HK-2 (cell line): ENCODE measurements at regions not wholly inside any gene's neighbourhood (a gene's known extent, or its start where the extent isn't known, plus 50 kb on each side); places are given as distances from the start of the nearest gene placed in this dataset.
"Not testable (repeated sequence)": the region's sequence is repeated elsewhere in the genome, so short reads cannot be mapped to it uniquely, and the experiment has no call there.

Experiments used
- DNase-seq: peaks from one replicate; pipeline ENCODE4 v3.0.0-alpha.2; 2018; ENCODE audit not compliant: unreplicated experiment

GRCh38 chr6:14478381-14479225, 361.0 kb downstream of the CD83 start:
- DNase-seq, result no peak

- not testable (repeated sequence) for DNase-seq
Measured at GRCh38 chr6:14481946-14482345, 364.4 kb downstream of the CD83 start.

GRCh38 chr6:14487625-14488024, 370.1 kb downstream of the CD83 start:
- DNase-seq, result no peak

GRCh38 chr6:14488180-14488579, 370.6 kb downstream of the CD83 start:
- DNase-seq, result no peak

- DNase-seq, result no peak
Measured at GRCh38 chr6:14489445-14489844, 371.9 kb downstream of the CD83 start.

GRCh38 chr6:14498748-14499147, 381.2 kb downstream of the CD83 start:
- no peak for DNase-seq

- DNase-seq, result no peak
Measured at GRCh38 chr6:14499309-14499708, 381.7 kb downstream of the CD83 start.

- peak; percentile 76 for DNase-seq
Measured at GRCh38 chr6:14499841-14500240, 382.3 kb downstream of the CD83 start.

GRCh38 chr6:14500809-14501208, 383.2 kb downstream of the CD83 start:
- no peak for DNase-seq

- no peak for DNase-seq
Measured at GRCh38 chr6:14501240-14501639, 383.7 kb downstream of the CD83 start.

GRCh38 chr6:14501914-14502313, 384.3 kb downstream of the CD83 start:
- peak; percentile 39 for DNase-seq

- peak; percentile 67 for DNase-seq
Measured at GRCh38 chr6:14502551-14502950, 385.0 kb downstream of the CD83 start.

GRCh38 chr6:14505401-14505800, 387.8 kb downstream of the CD83 start:
- DNase-seq, result no peak

GRCh38 chr6:14506656-14507246, 389.2 kb downstream of the CD83 start:
- DNase-seq, result no peak

GRCh38 chr6:14509120-14509519, 391.5 kb downstream of the CD83 start:
- no peak for DNase-seq

GRCh38 chr6:14510038-14510437, 392.5 kb downstream of the CD83 start:
- no peak for DNase-seq

- no peak for DNase-seq
Measured at GRCh38 chr6:14511061-14511586, 393.6 kb downstream of the CD83 start.

GRCh38 chr6:14512246-14512645, 394.7 kb downstream of the CD83 start:
- DNase-seq, result no peak

- DNase-seq, result no peak
Measured at GRCh38 chr6:14513496-14514393, 396.2 kb downstream of the CD83 start.

- no peak for DNase-seq
Measured at GRCh38 chr6:14516956-14517355, 399.4 kb downstream of the CD83 start.

- no peak for DNase-seq
Measured at GRCh38 chr6:14517516-14518105, 400.0 kb downstream of the CD83 start.
